ENCODE measurements at regions not wholly inside any gene's neighbourhood (a gene's known extent, or its start where the extent isn't known, plus 50 kb on each side); places are given as distances from the start of the nearest gene placed in this dataset.
"Not testable (repeated sequence)": the region's sequence is repeated elsewhere in the genome, so short reads cannot be mapped to it uniquely, and the experiment has no call there.

DNA sequence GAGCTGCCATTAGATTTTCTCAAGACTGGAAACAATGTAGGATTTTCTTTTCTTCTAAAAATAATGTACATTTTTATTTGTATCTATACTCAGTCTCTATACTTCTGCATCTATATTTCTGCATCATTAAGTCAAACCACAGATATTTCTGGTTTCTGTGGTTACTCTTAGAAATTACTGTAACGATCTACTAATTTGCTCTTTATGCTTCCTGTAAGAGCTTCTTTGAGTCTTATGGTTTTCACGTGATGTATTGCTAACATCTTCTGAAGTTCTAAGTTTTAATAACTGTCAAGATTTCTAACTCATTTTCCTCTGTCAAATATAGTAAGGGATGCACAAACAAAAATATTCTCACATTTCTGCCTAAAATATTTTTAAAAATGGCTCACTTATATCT is 1144.5 kb downstream of the HACE1 start:
- ChIA-PET POLR2A (no interaction called here), CTCF (no interaction called here)
- TF ChIP-seq, protein P1, sequence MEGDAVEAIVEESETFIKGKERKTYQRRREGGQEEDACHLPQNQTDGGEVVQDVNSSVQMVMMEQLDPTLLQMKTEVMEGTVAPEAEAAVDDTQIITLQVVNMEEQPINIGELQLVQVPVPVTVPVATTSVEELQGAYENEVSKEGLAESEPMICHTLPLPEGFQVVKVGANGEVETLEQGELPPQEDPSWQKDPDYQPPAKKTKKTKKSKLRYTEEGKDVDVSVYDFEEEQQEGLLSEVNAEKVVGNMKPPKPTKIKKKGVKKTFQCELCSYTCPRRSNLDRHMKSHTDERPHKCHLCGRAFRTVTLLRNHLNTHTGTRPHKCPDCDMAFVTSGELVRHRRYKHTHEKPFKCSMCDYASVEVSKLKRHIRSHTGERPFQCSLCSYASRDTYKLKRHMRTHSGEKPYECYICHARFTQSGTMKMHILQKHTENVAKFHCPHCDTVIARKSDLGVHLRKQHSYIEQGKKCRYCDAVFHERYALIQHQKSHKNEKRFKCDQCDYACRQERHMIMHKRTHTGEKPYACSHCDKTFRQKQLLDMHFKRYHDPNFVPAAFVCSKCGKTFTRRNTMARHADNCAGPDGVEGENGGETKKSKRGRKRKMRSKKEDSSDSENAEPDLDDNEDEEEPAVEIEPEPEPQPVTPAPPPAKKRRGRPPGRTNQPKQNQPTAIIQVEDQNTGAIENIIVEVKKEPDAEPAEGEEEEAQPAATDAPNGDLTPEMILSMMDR (IDR thresholded peaks at IDR 0.05): no peak
- Mint-ChIP-seq H3K4me1 (ENCODE audit: low read depth) (no peaks in the 10 kb centered on the region), H3K36me3 (ENCODE audit: low read depth) (no peaks in the 10 kb centered on the region), H3K27me3 (no peaks in the 10 kb centered on the region), H3K4me3 (no peak overlapping the region), H3K9me3 (peaks cover 4% of the 10 kb centered on the region), H3K27ac (no peak overlapping the region)
- DNase-seq (no peak), ATAC-seq (no peak)
- intact Hi-C loops (cut with micrococcal nuclease): no loop called here

DNA sequence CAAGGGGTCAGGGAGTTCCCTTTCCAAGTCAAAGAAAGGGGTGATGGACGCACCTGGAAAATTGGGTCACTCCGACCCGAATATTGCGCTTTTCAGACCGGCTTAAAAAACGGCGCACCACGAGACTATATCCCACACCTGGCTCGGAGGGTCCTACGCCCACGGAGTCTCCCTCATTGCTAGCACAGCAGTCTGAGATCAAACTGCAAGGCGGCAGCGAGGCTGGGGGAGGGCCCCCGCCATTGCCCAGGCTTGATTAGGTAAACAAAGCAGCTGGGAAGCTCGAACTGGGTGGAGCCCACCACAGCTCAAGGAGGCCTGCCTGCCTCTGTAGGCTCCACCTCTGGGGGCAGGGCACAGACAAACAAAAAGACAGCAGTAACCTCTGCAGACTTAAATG is 1150.5 kb downstream of the HACE1 start:
- H3K27me3 Mint-ChIP-seq; intact Hi-C loops (cut with micrococcal nuclease); ATAC-seq; POLR2A ChIA-PET; CTCF ChIA-PET; H3K27ac Mint-ChIP-seq; DNase-seq; H3K4me1 Mint-ChIP-seq (ENCODE audit: low read depth); H3K4me3 Mint-ChIP-seq; H3K36me3 Mint-ChIP-seq (ENCODE audit: low read depth); H3K9me3 Mint-ChIP-seq: not testable (repeated sequence)

DNA sequence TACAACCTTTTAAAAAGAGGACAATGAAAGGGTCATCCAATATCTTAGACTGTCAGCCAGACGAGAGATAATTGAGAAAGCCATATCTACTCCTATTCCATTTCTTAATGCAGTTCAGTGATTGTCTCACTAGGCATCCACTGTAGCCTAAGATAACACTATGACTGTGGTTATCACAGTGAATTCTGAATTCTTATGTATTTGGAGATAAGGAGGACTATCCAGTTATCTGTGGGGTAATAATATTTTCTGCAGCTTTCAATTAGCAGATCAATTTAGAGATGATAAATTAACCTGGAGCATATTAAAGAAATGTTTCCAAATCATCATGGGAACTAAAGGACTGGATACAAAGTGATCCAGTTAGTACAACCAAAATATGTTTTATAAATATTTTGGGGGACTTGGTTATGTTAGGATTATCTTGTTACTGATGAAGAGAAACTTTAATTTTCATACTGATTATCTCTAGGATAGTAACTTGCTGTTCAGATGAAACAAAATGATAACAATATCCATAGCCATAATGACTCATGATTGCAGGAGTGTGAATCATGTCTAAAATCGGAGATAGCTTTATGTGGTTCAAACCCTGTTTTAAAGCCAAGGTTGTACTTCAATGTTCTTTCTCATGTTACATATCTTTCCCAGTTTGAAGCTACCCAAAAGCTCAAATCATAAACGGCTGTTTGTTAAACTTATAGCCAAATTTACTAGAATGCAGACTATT is 1152.0 kb downstream of the HACE1 start:
- DNase-seq (no peak), ATAC-seq (no peak)
- intact Hi-C loops (cut with micrococcal nuclease): no loop called here
- Mint-ChIP-seq H3K36me3 (ENCODE audit: low read depth) (no peaks in the 10 kb centered on the region), H3K4me3 (no peak overlapping the region), H3K9me3 (no peaks in the 10 kb centered on the region), H3K4me1 (ENCODE audit: low read depth) (no peaks in the 10 kb centered on the region), H3K27me3 (no peaks in the 10 kb centered on the region), H3K27ac (no peak overlapping the region)
- ChIA-PET CTCF (no interaction called here), POLR2A (no interaction called here)
- TF ChIP-seq, protein P1 (IDR thresholded peaks at IDR 0.05): no peak

DNA sequence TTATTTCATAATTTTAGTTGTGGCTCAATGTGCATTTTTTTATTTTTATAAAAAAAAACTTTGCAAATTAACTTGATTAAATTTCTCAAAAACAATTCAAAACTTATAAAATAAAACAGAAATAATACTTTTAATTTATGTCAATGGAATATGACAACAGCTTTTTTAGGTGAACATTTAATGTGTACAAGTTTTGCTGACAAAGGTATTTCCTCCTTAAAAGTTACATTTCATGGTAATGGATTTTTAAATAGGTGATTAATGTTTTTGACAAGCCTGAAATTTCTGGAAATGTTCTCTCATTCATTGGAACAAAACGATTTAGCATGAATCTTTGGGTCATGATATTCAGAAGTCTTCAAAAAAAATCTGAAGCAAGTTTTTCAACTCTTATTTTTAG is 1160.0 kb downstream of the HACE1 start:
- TF ChIP-seq, protein P1 (IDR thresholded peaks at IDR 0.05): no peak
- intact Hi-C loops (cut with micrococcal nuclease): no loop called here
- Mint-ChIP-seq H3K4me1 (ENCODE audit: low read depth) (no peaks in the 10 kb centered on the region), H3K9me3 (no peaks in the 10 kb centered on the region), H3K27me3 (no peaks in the 10 kb centered on the region), H3K4me3 (no peak overlapping the region), H3K36me3 (ENCODE audit: low read depth) (no peaks in the 10 kb centered on the region), H3K27ac (no peak overlapping the region)
- ATAC-seq: no peak
- ChIA-PET CTCF (no interaction called here), POLR2A (no interaction called here)
- no peak for DNase-seq

DNA sequence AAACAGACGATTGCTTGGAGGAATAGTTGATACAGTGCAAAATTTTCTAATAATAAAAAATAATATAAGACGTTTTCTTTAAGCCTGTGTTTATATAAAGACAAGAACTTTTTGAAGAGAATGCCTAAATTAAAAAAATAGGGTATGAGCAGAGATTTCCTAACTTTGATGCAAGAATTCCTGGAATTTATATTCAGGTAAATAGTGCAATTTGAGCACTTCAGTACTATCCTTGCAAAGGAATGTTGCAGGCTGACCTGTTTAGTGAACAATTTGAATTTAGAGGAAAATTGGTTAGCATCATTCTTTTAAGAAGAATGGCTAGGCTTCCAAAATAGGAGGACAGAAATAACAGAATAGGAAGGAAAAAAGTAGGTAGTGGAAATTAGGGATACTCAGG is 1172.3 kb downstream of the HACE1 start:
- no peak for DNase-seq
- Mint-ChIP-seq H3K27ac (no peak overlapping the region), H3K36me3 (ENCODE audit: low read depth) (no peaks in the 10 kb centered on the region), H3K4me1 (ENCODE audit: low read depth) (no peaks in the 10 kb centered on the region), H3K9me3 (no peaks in the 10 kb centered on the region), H3K4me3 (no peak overlapping the region), H3K27me3 (no peaks in the 10 kb centered on the region)
- ChIA-PET POLR2A (no interaction called here), CTCF (no interaction called here)
- no peak for ATAC-seq
- intact Hi-C loops (cut with micrococcal nuclease): no loop called here
- TF ChIP-seq, protein P1 (IDR thresholded peaks at IDR 0.05): no peak

DNA sequence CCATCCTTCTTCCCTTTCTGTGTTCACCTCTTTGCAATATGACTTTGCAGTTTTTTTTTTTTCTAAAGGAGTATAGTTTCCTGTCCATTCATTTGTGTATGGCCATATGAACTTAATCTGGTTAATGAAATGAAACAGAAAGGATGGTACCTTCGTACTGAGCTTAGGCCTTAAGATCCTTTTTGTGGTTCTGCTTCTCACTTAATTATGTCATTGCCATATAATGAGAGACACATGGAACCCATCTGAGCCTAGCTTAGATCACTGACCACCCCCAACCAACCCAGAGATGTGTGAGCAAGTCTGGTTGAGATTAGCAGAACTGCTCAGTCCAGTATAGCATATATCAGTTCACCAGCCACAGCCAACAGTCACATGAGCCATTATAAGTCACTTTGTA is 1179.6 kb downstream of the HACE1 start:
- no peaks in the 10 kb centered on the region for H3K9me3 Mint-ChIP-seq
- no peaks in the 10 kb centered on the region for H3K36me3 Mint-ChIP-seq (ENCODE audit: low read depth)
- ATAC-seq (no peak), DNase-seq (no peak)
- H3K27me3 Mint-ChIP-seq: no peaks in the 10 kb centered on the region
- TF ChIP-seq, protein P1 (IDR thresholded peaks at IDR 0.05): no peak
- no peak overlapping the region for H3K4me3 Mint-ChIP-seq
- CTCF ChIA-PET: no interaction called here
- POLR2A ChIA-PET: no interaction called here
- H3K27ac Mint-ChIP-seq: no peak overlapping the region
- intact Hi-C loops (cut with micrococcal nuclease): no loop called here
- H3K4me1 Mint-ChIP-seq (ENCODE audit: low read depth): no peaks in the 10 kb centered on the region

Measured in activated CD8-positive, alpha-beta T cell treated with anti-CD3 and anti-CD28 coated beads for 36 hours (primary cell).